ENCODE measurements at regions not wholly inside any gene's neighbourhood (a gene's known extent, or its start where the extent isn't known, plus 50 kb on each side); places are given as distances from the start of the nearest gene placed in this dataset.

GRCh38 chr2:210899131-210899530 lies 342.7 kb downstream of the CPS1 start:
- H3K36me3 Mint-ChIP-seq = no peaks in the 10 kb centered on the region
- no peaks in the 10 kb centered on the region for H3K36me3 ChIP-seq (ENCODE audit: control insufficient read depth, insufficient read depth, low read length)
- H3K4me3 ChIP-seq (ENCODE audit: low read length) = no peak overlapping the region
- intact Hi-C loops (cut with micrococcal nuclease) = no loop called here
- H3K27me3 Mint-ChIP-seq (ENCODE audit: low read depth in 2 of 2) = no peaks in the 10 kb centered on the region
- DNase-seq = no peak
- no peaks in the 10 kb centered on the region for H3K9me3 ChIP-seq (ENCODE audit: control insufficient read depth, insufficient read depth, low read length)
- H3K4me3 Mint-ChIP-seq = no peak overlapping the region
- no peak overlapping the region for H3K27ac ChIP-seq (ENCODE audit: low read length)
- no peaks in the 10 kb centered on the region for H3K27me3 ChIP-seq (ENCODE audit: control insufficient read depth, insufficient read depth, low read length)
- H3K9me3 Mint-ChIP-seq = peaks cover 12 to 14% of the 10 kb centered on the region in 2 donors
- no peaks in the 10 kb centered on the region for H3K4me1 Mint-ChIP-seq
- TF ChIP-seq CTCF (IDR thresholded peaks at IDR 0.05) = no peak
- ATAC-seq = no peak
- H3K4me1 ChIP-seq (ENCODE audit: control insufficient read depth, insufficient read depth, low read length) = no peaks in the 10 kb centered on the region
- H3K27ac Mint-ChIP-seq = no peak overlapping the region
- WGBS (ENCODE audit: insufficient coverage) = 67% methylated on average over 3 of the region's 3 CpGs

GRCh38 chr2:210901326-210901725 lies 344.9 kb downstream of the CPS1 start:
- intact Hi-C loops (cut with micrococcal nuclease) = no loop called here
- Histone ChIP-seq H3K4me3 (ENCODE audit: low read length) (no peak overlapping the region), H3K4me1 (ENCODE audit: control insufficient read depth, insufficient read depth, low read length) (no peaks in the 10 kb centered on the region), H3K27ac (ENCODE audit: low read length) (no peak overlapping the region), H3K9me3 (ENCODE audit: control insufficient read depth, insufficient read depth, low read length) (no peaks in the 10 kb centered on the region), H3K36me3 (ENCODE audit: control insufficient read depth, insufficient read depth, low read length) (no peaks in the 10 kb centered on the region), H3K27me3 (ENCODE audit: control insufficient read depth, insufficient read depth, low read length) (no peaks in the 10 kb centered on the region)
- WGBS (ENCODE audit: insufficient coverage) = 95% methylated on average over 3 of the region's 4 CpGs
- Mint-ChIP-seq H3K4me1 (no peaks in the 10 kb centered on the region), H3K27ac (no peak overlapping the region), H3K27me3 (ENCODE audit: low read depth in 2 of 2) (no peaks in the 10 kb centered on the region), H3K36me3 (no peaks in the 10 kb centered on the region), H3K9me3 (peaks cover 9 to 14% of the 10 kb centered on the region in 2 donors), H3K4me3 (no peak overlapping the region)
- DNase-seq = no peak
- TF ChIP-seq CTCF (IDR thresholded peaks at IDR 0.05) = no peak
- ATAC-seq = no peak

DNA sequence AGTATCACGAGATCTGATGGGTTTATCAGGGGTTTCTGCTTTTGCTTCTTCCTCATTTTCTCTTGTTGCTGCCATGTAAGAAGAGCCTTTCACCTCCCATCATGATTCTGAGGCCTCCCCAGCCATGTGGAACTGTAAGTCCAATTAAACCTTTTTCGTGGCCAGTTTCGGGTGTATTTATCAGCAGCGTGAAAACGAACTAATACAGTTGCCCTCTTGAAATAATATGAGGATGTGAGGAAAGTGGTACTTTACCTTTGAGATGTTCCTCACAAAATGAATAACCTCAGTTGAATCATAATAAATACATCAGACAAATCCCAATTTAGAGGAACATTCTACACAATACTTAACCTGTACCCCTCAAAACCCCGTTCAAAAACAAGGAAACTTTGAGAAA lies 356.4 kb downstream of the CPS1 start:
- H3K36me3 Mint-ChIP-seq = no peaks in the 10 kb centered on the region
- WGBS (ENCODE audit: insufficient coverage) = 85% methylated on average over 5 of the region's 6 CpGs
- ATAC-seq (no peak), DNase-seq (no peak)
- no peaks in the 10 kb centered on the region for H3K36me3 ChIP-seq (ENCODE audit: control insufficient read depth, insufficient read depth, low read length)
- H3K27ac ChIP-seq (ENCODE audit: low read length) = no peak overlapping the region
- no peak for TF ChIP-seq CTCF (IDR thresholded peaks at IDR 0.05)
- H3K9me3 ChIP-seq (ENCODE audit: control insufficient read depth, insufficient read depth, low read length) = no peaks in the 10 kb centered on the region
- peaks cover 10 to 34% of the 10 kb centered on the region in 2 donors for H3K9me3 Mint-ChIP-seq
- no peak overlapping the region for H3K4me3 Mint-ChIP-seq
- no peaks in the 10 kb centered on the region for H3K27me3 ChIP-seq (ENCODE audit: control insufficient read depth, insufficient read depth, low read length)
- H3K27me3 Mint-ChIP-seq (ENCODE audit: low read depth in 2 of 2) = no peaks in the 10 kb centered on the region
- intact Hi-C loops (cut with micrococcal nuclease) = no loop called here
- no peak overlapping the region for H3K4me3 ChIP-seq (ENCODE audit: low read length)
- H3K27ac Mint-ChIP-seq = no peak overlapping the region
- no peaks in the 10 kb centered on the region for H3K4me1 Mint-ChIP-seq
- no peaks in the 10 kb centered on the region for H3K4me1 ChIP-seq (ENCODE audit: control insufficient read depth, insufficient read depth, low read length)

GRCh38 chr2:210913461-210913860 lies 357.1 kb downstream of the CPS1 start:
- DNase-seq = no peak
- intact Hi-C loops (cut with micrococcal nuclease) = no loop called here
- no peak for ATAC-seq
- WGBS (ENCODE audit: insufficient coverage) = 93% methylated on average over 2 of the region's 2 CpGs
- Histone ChIP-seq H3K27me3 (ENCODE audit: control insufficient read depth, insufficient read depth, low read length) (no peaks in the 10 kb centered on the region), H3K36me3 (ENCODE audit: control insufficient read depth, insufficient read depth, low read length) (no peaks in the 10 kb centered on the region), H3K4me3 (ENCODE audit: low read length) (no peak overlapping the region), H3K27ac (ENCODE audit: low read length) (no peak overlapping the region), H3K4me1 (ENCODE audit: control insufficient read depth, insufficient read depth, low read length) (no peaks in the 10 kb centered on the region), H3K9me3 (ENCODE audit: control insufficient read depth, insufficient read depth, low read length) (no peaks in the 10 kb centered on the region)
- Mint-ChIP-seq H3K27ac (no peak overlapping the region), H3K4me1 (no peaks in the 10 kb centered on the region), H3K36me3 (no peaks in the 10 kb centered on the region), H3K27me3 (ENCODE audit: low read depth in 2 of 2) (no peaks in the 10 kb centered on the region), H3K4me3 (no peak overlapping the region), H3K9me3 (peaks cover 7 to 31% of the 10 kb centered on the region in 2 donors)
- TF ChIP-seq CTCF (IDR thresholded peaks at IDR 0.05) = no peak
